Activated CD8-positive, alpha-beta T cell treated with anti-CD3 and anti-CD28 coated beads for 36 hours (primary cell): ENCODE measurements at regions not wholly inside any gene's neighbourhood (a gene's known extent, or its start where the extent isn't known, plus 50 kb on each side); places are given as distances from the start of the nearest gene placed in this dataset.

Experiments used
- ATAC-seq: fragments of 200-7000 bp; cut with Tn5 transposase; one replicate; pipeline ENCODE4 v1.10.0; 2021; ENCODE audit warnings: mild to moderate bottlenecking, moderate library complexity
- CTCF ChIA-PET: fragments of 350-600 bp; sonication (Branson Sonifier 250); formaldehyde crosslinking; loops from one replicate; lab custom pipeline; 2021; ENCODE audit warnings: antibody characterized with exemption; lab: Charles Lee
- POLR2A ChIA-PET: fragments of 350-600 bp; sonication (Branson Sonifier 250); formaldehyde crosslinking; loops from one replicate; lab custom pipeline; 2021; ENCODE audit warnings: antibody characterized with exemption; lab: Charles Lee
- DNase-seq: peaks from one replicate; pipeline ENCODE4 v3.0.0-alpha.2; 2020
- H3K27ac Mint-ChIP-seq: one replicate; pipeline ENCODE4 v1.8.0; 2021; ENCODE audit warnings: mild to moderate bottlenecking, mixed read lengths
- H3K27me3 Mint-ChIP-seq: one replicate; pipeline ENCODE4 v1.8.0; 2021; ENCODE audit warnings: mixed read lengths
- H3K36me3 Mint-ChIP-seq: one replicate; pipeline ENCODE4 v1.8.0; 2021; ENCODE audit warnings: low read depth, mixed read lengths
- H3K4me1 Mint-ChIP-seq: one replicate; pipeline ENCODE4 v1.8.0; 2021; ENCODE audit warnings: low read depth, mixed read lengths
- H3K4me3 Mint-ChIP-seq: one replicate; pipeline ENCODE4 v1.8.0; 2021; ENCODE audit warnings: mild to moderate bottlenecking, moderate library complexity, mixed read lengths
- H3K9me3 Mint-ChIP-seq: one replicate; pipeline ENCODE4 v1.8.0; 2021; ENCODE audit warnings: mixed read lengths
- CTCF ChIP-seq: fragments of 200-600 bp; IDR thresholded peaks from one replicate; pipeline ENCODE4 v1.8.0; 2022; ENCODE audit warnings: antibody characterized with exemption, mild to moderate bottlenecking
- intact Hi-C: fragments of 100-400 bp; cut with micrococcal nuclease; formaldehyde crosslinking; loops from one replicate; pipeline ENCODE4 v1.10.0; 2022

GRCh38 chr2:216583147-216583546, 50.1 kb upstream of the IGFBP2 start:
- Mint-ChIP-seq H3K4me3 (no peak overlapping the region), H3K27ac (no peak overlapping the region), H3K36me3 (no peaks in the 10 kb centered on the region), H3K9me3 (no peaks in the 10 kb centered on the region), H3K4me1 (no peaks in the 10 kb centered on the region), H3K27me3 (peaks cover 12% of the 10 kb centered on the region)
- TF ChIP-seq CTCF: no peak
- ChIA-PET POLR2A (no interaction called here), CTCF (interaction anchor here (0.9 kb wide), 1 partner anchor 21 kb away, joined by 4 read pairs; no protein-coding TSS in a partner anchor)
- no peak for DNase-seq
- ATAC-seq: no peak
- intact Hi-C loops: no loop called here
